Activated CD4-positive, alpha-beta memory T cell treated with anti-CD3 and anti-CD28 coated beads for 36 hours (primary cell): ENCODE measurements at regions not wholly inside any gene's neighbourhood (a gene's known extent, or its start where the extent isn't known, plus 50 kb on each side); places are given as distances from the start of the nearest gene placed in this dataset.
"Not testable (repeated sequence)": the region's sequence is repeated elsewhere in the genome, so short reads cannot be mapped to it uniquely, and the experiment has no call there.

Source experiments
- CTCF ChIA-PET: fragments of 350-600 bp; sonication (Branson Sonifier 250); formaldehyde crosslinking; loops from one replicate; lab custom pipeline; 2021; ENCODE audit warnings: antibody characterized with exemption, inconsistent platforms; lab: Charles Lee
- POLR2A ChIA-PET: fragments of 350-600 bp; sonication (Branson Sonifier 250); formaldehyde crosslinking; loops from one replicate; lab custom pipeline; 2021; ENCODE audit warnings: antibody characterized with exemption; lab: Charles Lee
- DNase-seq: peaks from one replicate; pipeline ENCODE4 v3.0.0-alpha.2; 2020
- H3K27ac Mint-ChIP-seq: one replicate; pipeline ENCODE4 v1.8.0; 2021; ENCODE audit warnings: mixed read lengths
- H3K27me3 Mint-ChIP-seq: one replicate; pipeline ENCODE4 v1.8.0; 2021; ENCODE audit warnings: mixed read lengths
- H3K36me3 Mint-ChIP-seq: one replicate; pipeline ENCODE4 v1.8.0; 2021; ENCODE audit warnings: mixed read lengths
- H3K4me1 Mint-ChIP-seq: one replicate; pipeline ENCODE4 v1.8.0; 2021; ENCODE audit warnings: low read depth, mixed read lengths
- H3K4me3 Mint-ChIP-seq: one replicate; pipeline ENCODE4 v1.8.0; 2021; ENCODE audit warnings: mild to moderate bottlenecking, mixed read lengths
- H3K9me3 Mint-ChIP-seq: one replicate; pipeline ENCODE4 v1.8.0; 2021; ENCODE audit warnings: mixed read lengths
- intact Hi-C: fragments of 100-400 bp; cut with micrococcal nuclease; formaldehyde crosslinking; loops from one replicate; pipeline ENCODE4 v1.15.1; 2023

DNA sequence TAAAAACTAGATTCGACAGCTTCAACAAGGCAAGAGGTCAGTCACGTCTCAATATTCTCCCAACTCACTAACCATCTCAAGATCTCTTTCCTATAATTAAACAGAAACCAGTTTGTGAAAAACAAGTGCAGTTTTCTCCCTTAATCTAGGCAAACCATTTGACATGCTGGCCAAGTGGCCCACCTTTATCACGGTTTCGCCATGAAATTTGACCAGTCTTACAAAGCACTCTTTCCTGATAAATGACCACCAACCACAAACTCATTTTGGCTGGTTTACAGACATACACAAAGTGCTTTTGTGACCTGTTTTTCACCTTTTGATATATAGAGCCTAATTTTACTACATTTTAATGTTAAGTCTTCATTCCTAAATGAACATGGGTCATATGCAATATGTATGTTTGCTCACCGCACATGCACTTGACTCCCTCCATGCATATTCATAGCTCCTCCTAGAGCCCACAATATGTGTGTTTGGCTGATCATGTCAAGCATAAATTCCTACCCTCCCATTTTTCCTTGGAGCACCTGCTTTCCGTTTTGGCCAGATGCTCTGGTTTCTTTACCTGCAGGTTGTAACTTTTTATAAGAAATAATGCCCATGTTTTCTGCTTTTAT is 385.1 kb downstream of the RAD51AP2 start:
- POLR2A ChIA-PET: no interaction called here

DNA sequence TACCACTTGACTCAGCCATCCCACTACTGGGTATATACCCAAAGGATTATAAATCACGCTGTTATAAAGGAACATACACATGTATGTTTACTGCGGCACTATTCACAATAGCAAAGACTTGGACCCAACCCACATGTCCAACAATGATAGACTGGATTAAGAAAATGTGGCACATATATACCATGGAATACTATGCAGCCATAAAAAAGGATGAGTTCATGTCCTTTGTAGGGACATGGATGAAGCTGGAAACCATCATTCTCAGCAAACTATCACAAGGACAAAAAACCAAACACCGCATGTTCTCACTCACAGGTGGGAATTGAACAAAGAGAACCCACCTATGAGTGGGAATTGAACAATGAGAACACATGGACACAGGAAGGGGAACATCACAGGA is 387.6 kb downstream of the RAD51AP2 start:
- H3K9me3 Mint-ChIP-seq, H3K27me3 Mint-ChIP-seq, CTCF ChIA-PET, DNase-seq, H3K27ac Mint-ChIP-seq, POLR2A ChIA-PET, intact Hi-C loops, H3K4me3 Mint-ChIP-seq, H3K36me3 Mint-ChIP-seq, H3K4me1 Mint-ChIP-seq: not testable (repeated sequence)

More for the DNA sequence above, 385.1 kb downstream of the RAD51AP2 start:
- no peaks in the 10 kb centered on the region for H3K27me3 Mint-ChIP-seq
- H3K4me3 Mint-ChIP-seq: no peak overlapping the region
- intact Hi-C loops: no loop called here
- CTCF ChIA-PET: no interaction called here
- DNase-seq: no peak
- no peaks in the 10 kb centered on the region for H3K4me1 Mint-ChIP-seq
- no peaks in the 10 kb centered on the region for H3K9me3 Mint-ChIP-seq
- H3K36me3 Mint-ChIP-seq: no peaks in the 10 kb centered on the region
- H3K27ac Mint-ChIP-seq: no peak overlapping the region

GRCh38 chr2:17125989-17126620 is 392.1 kb downstream of the RAD51AP2 start:
- CTCF ChIA-PET: no interaction called here
- no peak for DNase-seq
- H3K4me1 Mint-ChIP-seq: no peaks in the 10 kb centered on the region
- intact Hi-C loops: no loop called here
- no peaks in the 10 kb centered on the region for H3K36me3 Mint-ChIP-seq
- H3K4me3 Mint-ChIP-seq: no peak overlapping the region
- POLR2A ChIA-PET: no interaction called here
- H3K9me3 Mint-ChIP-seq: peaks cover 2% of the 10 kb centered on the region
- H3K27ac Mint-ChIP-seq: no peak overlapping the region
- no peaks in the 10 kb centered on the region for H3K27me3 Mint-ChIP-seq

DNA sequence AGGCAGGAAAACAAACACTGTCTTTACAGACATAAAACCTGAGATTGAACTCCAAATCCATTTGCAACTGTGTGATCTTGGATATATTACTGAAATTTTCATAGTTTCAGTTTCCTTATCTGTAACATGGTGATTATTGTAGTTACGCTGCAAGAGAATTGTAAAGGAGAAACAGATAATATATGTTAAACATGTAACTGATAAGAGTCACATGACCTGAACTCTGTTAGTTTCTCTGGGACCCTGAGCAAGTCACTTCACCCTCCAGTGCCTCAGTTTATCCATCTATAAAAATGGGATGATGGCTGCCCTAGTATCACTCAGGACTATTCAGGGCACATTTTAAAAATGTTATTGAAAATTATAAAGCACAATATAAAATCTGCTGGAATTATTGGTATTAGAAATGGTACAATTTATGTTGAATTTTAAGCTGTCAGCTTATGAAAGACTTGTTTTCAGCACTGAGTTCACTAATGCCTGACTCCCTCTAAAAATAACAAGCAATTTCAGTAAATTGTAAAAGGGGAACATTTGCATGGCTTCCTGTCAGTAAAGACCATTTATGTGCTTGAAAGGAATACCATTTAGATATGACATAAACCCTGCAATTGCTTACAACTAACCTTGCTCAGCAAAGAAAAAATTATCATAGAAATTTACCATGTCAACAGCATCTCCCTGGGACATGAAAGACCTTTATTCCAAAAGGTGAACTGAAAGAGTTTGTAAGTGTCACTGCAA is 393.5 kb downstream of the RAD51AP2 start:
- Mint-ChIP-seq H3K9me3 (peaks cover 2% of the 10 kb centered on the region), H3K27me3 (no peaks in the 10 kb centered on the region), H3K4me3 (no peak overlapping the region), H3K36me3 (no peaks in the 10 kb centered on the region), H3K4me1 (no peaks in the 10 kb centered on the region), H3K27ac (no peak overlapping the region)
- ChIA-PET POLR2A (no interaction called here), CTCF (no interaction called here)
- no peak for DNase-seq
- intact Hi-C loops: no loop called here

- H3K4me3 Mint-ChIP-seq: no peak overlapping the region
- ChIA-PET CTCF (no interaction called here), POLR2A (no interaction called here)
- H3K27me3 Mint-ChIP-seq: no peaks in the 10 kb centered on the region
- H3K36me3 Mint-ChIP-seq: no peaks in the 10 kb centered on the region
- DNase-seq: no peak
- no peak overlapping the region for H3K27ac Mint-ChIP-seq
- no peaks in the 10 kb centered on the region for H3K4me1 Mint-ChIP-seq
- peaks cover 2% of the 10 kb centered on the region for H3K9me3 Mint-ChIP-seq
- intact Hi-C loops: no loop called here
Observed at GRCh38 chr2:17122887-17123501, 395.2 kb downstream of the RAD51AP2 start.

GRCh38 chr2:17115466-17115865 is 402.8 kb downstream of the RAD51AP2 start:
- no peak for DNase-seq
- no peak overlapping the region for H3K4me3 Mint-ChIP-seq
- intact Hi-C loops: no loop called here
- CTCF ChIA-PET: no interaction called here
- no peaks in the 10 kb centered on the region for H3K27me3 Mint-ChIP-seq
- no peaks in the 10 kb centered on the region for H3K36me3 Mint-ChIP-seq
- peaks cover 6% of the 10 kb centered on the region for H3K9me3 Mint-ChIP-seq
- POLR2A ChIA-PET: no interaction called here
- no peaks in the 10 kb centered on the region for H3K4me1 Mint-ChIP-seq
- no peak overlapping the region for H3K27ac Mint-ChIP-seq

DNA sequence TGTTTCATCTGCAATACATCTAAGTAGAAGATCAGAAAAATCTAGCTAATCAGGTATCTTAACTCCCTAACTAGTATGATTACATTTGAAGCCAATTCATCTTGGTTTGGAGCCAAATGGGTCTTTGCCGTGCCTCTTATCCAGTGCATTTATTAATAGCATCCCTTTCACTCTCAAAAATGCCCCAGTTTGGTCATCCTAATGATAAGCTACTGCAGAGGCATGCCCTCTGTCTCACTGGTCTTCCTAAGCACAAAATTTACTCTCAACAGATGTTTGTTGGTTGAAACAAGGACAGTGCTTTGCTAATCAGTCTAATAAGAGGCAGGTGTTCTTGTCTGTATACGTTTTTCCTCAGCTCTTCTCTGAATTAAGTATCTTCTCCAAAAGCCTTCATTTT is 403.2 kb downstream of the RAD51AP2 start:
- intact Hi-C loops: no loop called here
- peaks cover 6% of the 10 kb centered on the region for H3K9me3 Mint-ChIP-seq

GRCh38 chr2:17107871-17108270 is 410.4 kb downstream of the RAD51AP2 start:
- Mint-ChIP-seq H3K4me3 (no peak overlapping the region), H3K36me3 (no peaks in the 10 kb centered on the region), H3K4me1 (no peaks in the 10 kb centered on the region), H3K27me3 (no peaks in the 10 kb centered on the region), H3K27ac (no peak overlapping the region), H3K9me3 (peaks cover 2% of the 10 kb centered on the region)
- DNase-seq: no peak
- CTCF ChIA-PET: no interaction called here
- intact Hi-C loops: no loop called here
- POLR2A ChIA-PET: no interaction called here

More for the DNA sequence above, 403.2 kb downstream of the RAD51AP2 start:
- Mint-ChIP-seq H3K27me3 (no peaks in the 10 kb centered on the region), H3K27ac (no peak overlapping the region), H3K4me3 (no peak overlapping the region), H3K36me3 (no peaks in the 10 kb centered on the region), H3K4me1 (no peaks in the 10 kb centered on the region)
- ChIA-PET POLR2A (no interaction called here), CTCF (no interaction called here)
- DNase-seq: no peak

DNA sequence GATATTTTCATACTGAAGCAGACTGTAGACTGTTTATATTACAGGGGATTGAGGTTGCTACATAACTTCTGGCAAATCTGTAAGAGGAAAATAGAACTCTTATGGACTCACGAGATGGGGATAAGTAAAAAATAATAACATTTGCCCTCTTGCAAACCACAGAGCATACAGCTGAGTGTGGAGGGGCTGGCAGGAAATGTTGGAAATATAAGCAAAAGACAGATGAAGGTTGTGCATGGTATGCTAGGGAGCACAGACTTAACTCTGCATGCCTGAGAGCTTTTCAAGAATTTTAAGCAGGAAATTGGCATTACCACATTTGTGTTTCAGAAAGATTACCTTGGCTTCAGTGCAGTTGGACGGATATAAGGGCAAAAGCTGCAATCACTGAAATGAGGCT is 411.1 kb downstream of the RAD51AP2 start:
- H3K9me3 Mint-ChIP-seq: peaks cover 3% of the 10 kb centered on the region
- CTCF ChIA-PET: no interaction called here
- H3K4me1 Mint-ChIP-seq: no peaks in the 10 kb centered on the region
- no peak for DNase-seq
- no peaks in the 10 kb centered on the region for H3K36me3 Mint-ChIP-seq
- POLR2A ChIA-PET: no interaction called here
- no peaks in the 10 kb centered on the region for H3K27me3 Mint-ChIP-seq
- intact Hi-C loops: no loop called here
- H3K4me3 Mint-ChIP-seq: no peak overlapping the region
- H3K27ac Mint-ChIP-seq: no peak overlapping the region

DNA sequence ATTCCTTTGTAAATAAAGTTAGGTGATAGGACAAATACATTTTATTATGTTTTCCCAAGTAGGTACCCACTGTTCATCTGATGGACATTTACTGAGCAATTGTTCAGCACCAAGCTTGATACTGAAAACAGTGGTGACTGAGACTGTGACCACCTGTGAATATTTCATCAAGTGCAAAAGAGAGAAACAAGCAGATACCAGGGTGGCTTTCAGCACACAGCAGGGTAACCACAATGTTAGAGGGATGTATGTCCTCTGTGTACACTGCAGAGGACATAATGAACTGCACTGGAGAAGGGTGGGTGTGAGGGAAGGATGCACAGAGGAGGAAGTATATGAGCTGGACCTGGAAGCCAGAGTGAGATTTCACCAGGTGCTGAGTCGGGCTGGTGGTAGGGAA is 411.8 kb downstream of the RAD51AP2 start:
- intact Hi-C loops: no loop called here
- Mint-ChIP-seq H3K4me1 (no peaks in the 10 kb centered on the region), H3K9me3 (peaks cover 3% of the 10 kb centered on the region), H3K27me3 (no peaks in the 10 kb centered on the region), H3K27ac (no peak overlapping the region), H3K4me3 (no peak overlapping the region), H3K36me3 (no peaks in the 10 kb centered on the region)
- ChIA-PET POLR2A (no interaction called here), CTCF (no interaction called here)
- no peak for DNase-seq

GRCh38 chr2:17104454-17104853 is 413.8 kb downstream of the RAD51AP2 start:
- Mint-ChIP-seq H3K27ac (no peak overlapping the region), H3K9me3 (peaks cover 3% of the 10 kb centered on the region), H3K27me3 (no peaks in the 10 kb centered on the region), H3K4me1 (no peaks in the 10 kb centered on the region), H3K36me3 (no peaks in the 10 kb centered on the region), H3K4me3 (no peak overlapping the region)
- intact Hi-C loops: no loop called here
- ChIA-PET POLR2A (no interaction called here), CTCF (no interaction called here)
- DNase-seq: no peak

GRCh38 chr2:17101596-17101995 is 416.6 kb downstream of the RAD51AP2 start:
- H3K4me3 Mint-ChIP-seq: no peak overlapping the region
- H3K9me3 Mint-ChIP-seq: peaks cover 3% of the 10 kb centered on the region
- no peaks in the 10 kb centered on the region for H3K36me3 Mint-ChIP-seq
- DNase-seq: no peak
- intact Hi-C loops: no loop called here
- H3K27ac Mint-ChIP-seq: no peak overlapping the region
- no peaks in the 10 kb centered on the region for H3K4me1 Mint-ChIP-seq
- ChIA-PET CTCF (no interaction called here), POLR2A (no interaction called here)
- no peaks in the 10 kb centered on the region for H3K27me3 Mint-ChIP-seq
